ENCODE measurements at regions not wholly inside any gene's neighbourhood (a gene's known extent, or its start where the extent isn't known, plus 50 kb on each side); places are given as distances from the start of the nearest gene placed in this dataset.

DNA sequence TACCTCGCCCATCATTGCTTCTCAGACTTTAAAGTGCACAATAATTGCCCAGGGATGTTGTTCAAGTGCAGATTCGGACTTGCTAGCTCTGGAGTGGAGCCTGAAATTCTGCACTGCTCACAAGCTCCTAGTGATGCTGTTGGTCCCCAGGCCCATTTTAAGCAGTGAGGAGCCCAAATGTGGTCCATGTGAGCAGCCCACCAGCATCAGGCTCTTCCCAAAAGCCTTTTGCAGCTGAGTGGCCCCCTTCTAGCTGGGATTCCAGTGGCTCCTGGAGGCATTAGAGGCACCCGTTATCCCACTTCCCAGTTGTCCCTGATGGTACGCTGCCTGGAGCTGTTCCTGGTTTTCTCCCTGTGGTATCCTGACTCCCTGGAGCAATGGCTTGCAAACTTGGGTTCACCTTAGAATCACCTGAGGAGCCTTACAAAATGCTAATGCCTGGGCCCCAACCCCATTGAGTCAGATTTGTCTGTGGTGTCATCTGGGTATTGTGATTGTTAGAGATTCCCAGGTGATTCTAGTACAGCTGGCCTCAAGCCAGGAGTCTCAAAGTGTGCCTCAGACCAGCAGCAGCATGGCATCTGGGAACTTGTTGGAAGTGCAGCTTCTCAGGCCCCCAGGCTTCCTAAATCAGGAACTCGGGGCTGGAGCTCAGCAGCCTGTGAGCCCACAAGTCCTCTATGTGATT lies 186.9 kb upstream of the SLC24A3 start:
- TF ChIP-seq, protein P1, sequence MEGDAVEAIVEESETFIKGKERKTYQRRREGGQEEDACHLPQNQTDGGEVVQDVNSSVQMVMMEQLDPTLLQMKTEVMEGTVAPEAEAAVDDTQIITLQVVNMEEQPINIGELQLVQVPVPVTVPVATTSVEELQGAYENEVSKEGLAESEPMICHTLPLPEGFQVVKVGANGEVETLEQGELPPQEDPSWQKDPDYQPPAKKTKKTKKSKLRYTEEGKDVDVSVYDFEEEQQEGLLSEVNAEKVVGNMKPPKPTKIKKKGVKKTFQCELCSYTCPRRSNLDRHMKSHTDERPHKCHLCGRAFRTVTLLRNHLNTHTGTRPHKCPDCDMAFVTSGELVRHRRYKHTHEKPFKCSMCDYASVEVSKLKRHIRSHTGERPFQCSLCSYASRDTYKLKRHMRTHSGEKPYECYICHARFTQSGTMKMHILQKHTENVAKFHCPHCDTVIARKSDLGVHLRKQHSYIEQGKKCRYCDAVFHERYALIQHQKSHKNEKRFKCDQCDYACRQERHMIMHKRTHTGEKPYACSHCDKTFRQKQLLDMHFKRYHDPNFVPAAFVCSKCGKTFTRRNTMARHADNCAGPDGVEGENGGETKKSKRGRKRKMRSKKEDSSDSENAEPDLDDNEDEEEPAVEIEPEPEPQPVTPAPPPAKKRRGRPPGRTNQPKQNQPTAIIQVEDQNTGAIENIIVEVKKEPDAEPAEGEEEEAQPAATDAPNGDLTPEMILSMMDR (IDR thresholded peaks at IDR 0.05; ENCODE audit: borderline replicate concordance, control extremely low read depth, extremely low read depth, insufficient read depth, missing control alignments), result no peak
- in situ Hi-C loops (cut with MboI; ENCODE audit: low sequenced_read_pairs, unreplicated experiment), result loop anchor here (25.0 kb wide), 1 partner anchor 388 kb away; no protein-coding TSS in a partner anchor
- DNase-seq (ENCODE audit: low spot score), result no peak

- in situ Hi-C loops (cut with MboI; ENCODE audit: low sequenced_read_pairs, unreplicated experiment), result loop anchor here (25.0 kb wide), 1 partner anchor 389 kb away; no protein-coding TSS in a partner anchor
- DNase-seq (ENCODE audit: low spot score), result peak; percentile 66
- TF ChIP-seq, protein P1 (IDR thresholded peaks at IDR 0.05; ENCODE audit: borderline replicate concordance, control extremely low read depth, extremely low read depth, insufficient read depth, missing control alignments), result no peak
These were observed 186.1 kb upstream of the SLC24A3 start for GRCh38 chr20:19026121-19026878.

DNA sequence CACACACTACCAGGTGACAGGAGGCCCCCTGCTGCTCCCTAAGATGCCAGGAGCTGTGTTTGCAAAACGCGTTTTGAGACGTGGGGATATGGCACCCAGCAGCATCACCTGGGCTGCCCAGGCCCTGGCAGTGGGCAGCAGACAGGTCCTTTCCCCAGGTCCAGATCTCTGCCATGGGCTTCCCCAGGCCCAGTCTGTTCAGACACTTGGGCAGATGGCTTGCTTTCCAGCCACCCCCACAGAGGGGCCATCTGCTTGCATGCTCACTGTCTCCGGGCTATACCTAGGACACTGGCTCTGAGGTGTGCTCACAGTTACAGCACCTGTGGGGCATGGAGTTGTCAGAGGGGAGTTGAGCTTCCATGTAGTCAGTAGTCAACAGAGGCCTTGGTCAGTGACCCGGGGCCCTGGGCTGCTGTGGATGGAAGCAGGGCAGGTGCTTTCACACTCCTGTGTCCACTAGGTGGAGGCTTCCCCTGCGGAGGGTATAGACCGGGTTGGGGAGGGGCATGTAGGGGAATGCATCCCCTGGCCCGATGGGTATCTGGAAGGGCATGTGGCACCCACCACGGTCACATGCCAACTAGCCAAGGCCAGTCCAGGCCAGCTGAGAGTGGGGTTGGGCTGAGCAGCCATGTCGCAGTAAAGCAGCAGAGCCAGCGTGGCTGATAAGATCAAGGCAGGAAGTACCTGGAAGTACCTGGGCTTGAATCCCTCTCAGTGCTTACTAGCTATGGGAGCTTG lies 185.4 kb upstream of the SLC24A3 start:
- in situ Hi-C loops (cut with MboI; ENCODE audit: low sequenced_read_pairs, unreplicated experiment), result loop anchor here (25.0 kb wide), 1 partner anchor 390 kb away; no protein-coding TSS in a partner anchor
- no peak for DNase-seq (ENCODE audit: low spot score)
- TF ChIP-seq, protein P1 (IDR thresholded peaks at IDR 0.05; ENCODE audit: borderline replicate concordance, control extremely low read depth, extremely low read depth, insufficient read depth, missing control alignments), result no peak

- no peak for DNase-seq (ENCODE audit: low spot score)
- in situ Hi-C loops (cut with MboI; ENCODE audit: low sequenced_read_pairs, unreplicated experiment), result loop anchor here (25.0 kb wide), 1 partner anchor 391 kb away; no protein-coding TSS in a partner anchor
- TF ChIP-seq, protein P1 (IDR thresholded peaks at IDR 0.05; ENCODE audit: borderline replicate concordance, control extremely low read depth, extremely low read depth, insufficient read depth, missing control alignments), result no peak
These were observed 184.5 kb upstream of the SLC24A3 start for GRCh38 chr20:19027971-19028370.

GRCh38 chr20:19041787-19042186 lies 170.7 kb upstream of the SLC24A3 start:
- DNase-seq (ENCODE audit: low spot score), result no peak
- TF ChIP-seq, protein P1 (IDR thresholded peaks at IDR 0.05; ENCODE audit: borderline replicate concordance, control extremely low read depth, extremely low read depth, insufficient read depth, missing control alignments), result no peak
- in situ Hi-C loops (cut with MboI; ENCODE audit: low sequenced_read_pairs, unreplicated experiment), result loop anchor here (25.0 kb wide), 1 partner anchor 404 kb away; no protein-coding TSS in a partner anchor

DNA sequence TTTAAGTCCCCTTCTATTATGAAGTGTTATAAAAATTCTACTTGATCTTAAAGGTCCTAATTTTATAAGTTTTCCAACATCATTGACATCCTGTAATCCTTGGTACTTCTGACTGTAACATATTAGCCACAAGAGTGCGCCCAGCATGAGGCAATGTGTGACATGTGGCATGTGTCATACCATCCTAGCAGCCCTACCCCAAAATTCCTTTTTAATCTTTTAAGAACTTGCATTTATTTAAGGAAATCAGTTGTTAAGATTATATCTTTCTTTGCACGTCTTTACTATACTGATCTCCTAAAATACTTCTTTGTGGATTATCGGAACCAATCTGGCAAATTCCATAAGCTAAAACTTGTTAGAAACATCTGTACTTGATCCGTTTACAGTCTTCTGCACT lies 167.1 kb upstream of the SLC24A3 start:
- TF ChIP-seq, protein P1 (IDR thresholded peaks at IDR 0.05; ENCODE audit: borderline replicate concordance, control extremely low read depth, extremely low read depth, insufficient read depth, missing control alignments), result no peak
- DNase-seq (ENCODE audit: low spot score), result no peak
- in situ Hi-C loops (cut with MboI; ENCODE audit: low sequenced_read_pairs, unreplicated experiment), result loop anchor here (25.0 kb wide), 1 partner anchor 408 kb away; no protein-coding TSS in a partner anchor
